Mammary epithelial cell (primary cell): ENCODE measurements at regions not wholly inside any gene's neighbourhood (a gene's known extent, or its start where the extent isn't known, plus 50 kb on each side); places are given as distances from the start of the nearest gene placed in this dataset.

Experiments used
- EZH2 ChIP-seq: IDR thresholded peaks from 2 replicates; pipeline ENCODE4 v1.6.1; 2012; ENCODE audit warnings: low read length, inconsistent platforms, borderline replicate concordance
- TF ChIP-seq, protein P1 (sequence below), 2 donors: IDR thresholded peaks in 1 of 2; conservative IDR thresholded peaks in 1 of 2; 2 replicates each; pipeline ENCODE4 v1.5.1; 2011 to 2012; ENCODE audit warnings: inconsistent platforms in 2 of 2, low read length in 2 of 2, mild to moderate bottlenecking in 2 of 2, control low read depth in 1 of 2, low read depth in 1 of 2; ENCODE audit not compliant: insufficient read depth in 1 of 2; ENCODE audit errors: extremely low read depth in 1 of 2

DNA sequence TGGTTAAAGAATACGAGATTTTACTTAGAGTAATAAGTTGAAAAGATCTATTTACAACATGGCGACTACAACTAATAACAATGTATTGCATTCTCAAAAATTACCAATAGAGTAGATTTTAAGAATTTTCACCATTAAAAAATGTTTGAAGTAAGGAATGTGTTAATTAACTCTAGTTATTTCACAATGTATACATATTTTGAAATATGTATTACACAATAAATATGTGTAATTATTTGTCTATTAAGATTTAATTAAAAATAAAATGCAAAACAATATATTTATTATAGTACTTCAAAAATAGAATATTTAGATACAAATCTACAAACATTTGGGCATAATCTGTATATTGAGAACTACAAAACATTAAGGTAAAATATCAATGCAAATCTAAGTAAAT lies 1326.3 kb upstream of the CDH6 start:
- TF ChIP-seq, protein P1, sequence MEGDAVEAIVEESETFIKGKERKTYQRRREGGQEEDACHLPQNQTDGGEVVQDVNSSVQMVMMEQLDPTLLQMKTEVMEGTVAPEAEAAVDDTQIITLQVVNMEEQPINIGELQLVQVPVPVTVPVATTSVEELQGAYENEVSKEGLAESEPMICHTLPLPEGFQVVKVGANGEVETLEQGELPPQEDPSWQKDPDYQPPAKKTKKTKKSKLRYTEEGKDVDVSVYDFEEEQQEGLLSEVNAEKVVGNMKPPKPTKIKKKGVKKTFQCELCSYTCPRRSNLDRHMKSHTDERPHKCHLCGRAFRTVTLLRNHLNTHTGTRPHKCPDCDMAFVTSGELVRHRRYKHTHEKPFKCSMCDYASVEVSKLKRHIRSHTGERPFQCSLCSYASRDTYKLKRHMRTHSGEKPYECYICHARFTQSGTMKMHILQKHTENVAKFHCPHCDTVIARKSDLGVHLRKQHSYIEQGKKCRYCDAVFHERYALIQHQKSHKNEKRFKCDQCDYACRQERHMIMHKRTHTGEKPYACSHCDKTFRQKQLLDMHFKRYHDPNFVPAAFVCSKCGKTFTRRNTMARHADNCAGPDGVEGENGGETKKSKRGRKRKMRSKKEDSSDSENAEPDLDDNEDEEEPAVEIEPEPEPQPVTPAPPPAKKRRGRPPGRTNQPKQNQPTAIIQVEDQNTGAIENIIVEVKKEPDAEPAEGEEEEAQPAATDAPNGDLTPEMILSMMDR (conservative IDR thresholded peaks at IDR 0.05 in 1 of 2, IDR thresholded peaks at IDR 0.05 in 1 of 2; ENCODE audit: extremely low read depth in 1 of 2, insufficient read depth in 1 of 2, low read depth in 1 of 2, low read length in 2 of 2), result no peak
- TF ChIP-seq EZH2, result no peak
